HG02884 (cell line): ENCODE measurements at regions not wholly inside any gene's neighbourhood (a gene's known extent, or its start where the extent isn't known, plus 50 kb on each side); places are given as distances from the start of the nearest gene placed in this dataset.
"Not testable (repeated sequence)": the region's sequence is repeated elsewhere in the genome, so short reads cannot be mapped to it uniquely, and the experiment has no call there.

Source experiments
- ATAC-seq: cut with Tn5 transposase; IDR thresholded peaks from one replicate; pipeline ENCODE4 v1.9.1; 2021; ENCODE audit warnings: mild to moderate bottlenecking, moderate library complexity; ENCODE audit not compliant: unreplicated experiment

- no peak for ATAC-seq
Measured at GRCh38 chr3:64438066-64438465, 212.8 kb upstream of the PRICKLE2 start.

- no peak for ATAC-seq
Measured at GRCh38 chr3:64437131-64437530, 211.9 kb upstream of the PRICKLE2 start.

GRCh38 chr3:64435023-64435422 is 209.8 kb upstream of the PRICKLE2 start:
- not testable (repeated sequence) for ATAC-seq

- ATAC-seq, result no peak
Measured at GRCh38 chr3:64432870-64433269, 207.6 kb upstream of the PRICKLE2 start.

GRCh38 chr3:64431526-64432091 is 206.3 kb upstream of the PRICKLE2 start:
- ATAC-seq, result no peak

GRCh38 chr3:64427671-64428070 is 202.4 kb upstream of the PRICKLE2 start:
- no peak for ATAC-seq

- no peak for ATAC-seq
Measured at GRCh38 chr3:64426551-64426950, 201.3 kb upstream of the PRICKLE2 start.

GRCh38 chr3:64422932-64423331 is 197.7 kb upstream of the PRICKLE2 start:
- ATAC-seq, result no peak

GRCh38 chr3:64422192-64422591 is 196.9 kb upstream of the PRICKLE2 start:
- no peak for ATAC-seq

- no peak for ATAC-seq
Measured at GRCh38 chr3:64417816-64418215, 192.6 kb upstream of the PRICKLE2 start.

- no peak for ATAC-seq
Measured at GRCh38 chr3:64414043-64414442, 188.8 kb upstream of the PRICKLE2 start.

GRCh38 chr3:64411101-64411500 is 185.8 kb upstream of the PRICKLE2 start:
- ATAC-seq, result no peak

- ATAC-seq, result no peak
Measured at GRCh38 chr3:64410226-64410625, 185.0 kb upstream of the PRICKLE2 start.

GRCh38 chr3:64408770-64409169 is 183.5 kb upstream of the PRICKLE2 start:
- ATAC-seq, result no peak

GRCh38 chr3:64406271-64406670 is 181.0 kb upstream of the PRICKLE2 start:
- no peak for ATAC-seq

- ATAC-seq, result no peak
Measured at GRCh38 chr3:64405211-64405835, 180.1 kb upstream of the PRICKLE2 start.

- ATAC-seq, result no peak
Measured at GRCh38 chr3:64400706-64401105, 175.4 kb upstream of the PRICKLE2 start.

- peak; percentile 68 for ATAC-seq
Measured at GRCh38 chr3:64399205-64399800, 174.0 kb upstream of the PRICKLE2 start.

GRCh38 chr3:64398476-64398875 is 173.2 kb upstream of the PRICKLE2 start:
- no peak for ATAC-seq

- ATAC-seq, result no peak
Measured at GRCh38 chr3:64398006-64398405, 172.7 kb upstream of the PRICKLE2 start.

- ATAC-seq, result no peak
Measured at GRCh38 chr3:64397573-64397972, 172.3 kb upstream of the PRICKLE2 start.

GRCh38 chr3:64395490-64395889 is 170.2 kb upstream of the PRICKLE2 start:
- no peak for ATAC-seq

- ATAC-seq, result no peak
Measured at GRCh38 chr3:64393193-64393592, 167.9 kb upstream of the PRICKLE2 start.
